ENCODE measurements at regions not wholly inside any gene's neighbourhood (a gene's known extent, or its start where the extent isn't known, plus 50 kb on each side); places are given as distances from the start of the nearest gene placed in this dataset.

DNA sequence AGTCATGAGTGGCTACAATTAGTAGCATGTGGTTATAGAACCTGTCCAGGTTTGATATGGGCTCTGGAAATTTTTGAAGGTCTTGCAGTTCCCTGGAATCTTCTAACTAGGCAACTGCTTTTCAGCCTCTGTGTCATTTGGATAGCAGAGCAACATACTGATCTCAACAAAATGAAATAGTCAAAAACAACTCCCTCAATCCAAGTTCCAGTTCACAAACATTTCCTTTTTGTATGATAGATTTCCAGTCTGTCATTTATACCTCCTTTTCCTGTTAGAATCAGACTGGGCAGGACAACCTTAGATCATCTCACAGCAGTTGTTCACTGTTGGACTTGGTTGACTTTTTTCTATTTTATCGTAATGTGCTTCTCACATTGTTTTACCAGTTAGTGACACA, 442.1 kb upstream of the PDE3A start:
- H3K4me1 ChIP-seq, result no peaks in the 10 kb centered on the region
- intact Hi-C loops (cut with DNase I), result no loop called here
- no peaks in the 10 kb centered on the region for H3K27me3 ChIP-seq
- TF ChIP-seq POLR2AphosphoS5 (IDR thresholded peaks at IDR 0.05), result no peak
- H3K36me3 ChIP-seq, result no peaks in the 10 kb centered on the region
- H3K9me3 ChIP-seq, result no peaks in the 10 kb centered on the region
- WGBS, 2 donors, result 92 to 93% methylated on average over 1 of the region's 1 CpG
- no peak for DNase-seq
- H3K27ac ChIP-seq, result no peak overlapping the region
- H3K4me3 ChIP-seq, result no peak overlapping the region

DNA sequence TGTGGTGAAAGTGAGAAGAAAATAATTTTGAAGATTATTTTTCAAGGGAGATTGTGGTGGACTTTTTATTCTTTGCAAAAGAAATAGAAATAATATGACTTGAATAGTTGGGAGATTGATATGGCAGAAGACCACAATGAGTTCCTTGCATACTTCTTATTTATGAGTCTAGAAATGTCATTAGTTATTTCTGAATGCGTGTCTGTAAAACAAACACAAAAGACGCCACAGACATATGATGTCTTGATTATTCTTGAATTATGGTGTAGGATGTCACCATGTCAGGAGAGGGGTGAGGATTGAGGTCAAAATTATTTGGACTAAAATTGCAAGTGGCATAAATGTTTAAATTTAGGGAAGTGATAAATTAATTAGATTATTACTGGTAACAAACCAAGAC, 440.7 kb upstream of the PDE3A start:
- intact Hi-C loops (cut with DNase I), result no loop called here
- Histone ChIP-seq H3K9me3 (no peaks in the 10 kb centered on the region), H3K4me3 (no peak overlapping the region), H3K27ac (no peak overlapping the region), H3K4me1 (no peaks in the 10 kb centered on the region), H3K36me3 (no peaks in the 10 kb centered on the region), H3K27me3 (no peaks in the 10 kb centered on the region)
- no peak for DNase-seq
- WGBS, 2 donors, result 93 to 96% methylated on average over 2 of the region's 2 CpGs
- TF ChIP-seq POLR2A (IDR thresholded peaks at IDR 0.05), result no peak
- TF ChIP-seq, protein P1, sequence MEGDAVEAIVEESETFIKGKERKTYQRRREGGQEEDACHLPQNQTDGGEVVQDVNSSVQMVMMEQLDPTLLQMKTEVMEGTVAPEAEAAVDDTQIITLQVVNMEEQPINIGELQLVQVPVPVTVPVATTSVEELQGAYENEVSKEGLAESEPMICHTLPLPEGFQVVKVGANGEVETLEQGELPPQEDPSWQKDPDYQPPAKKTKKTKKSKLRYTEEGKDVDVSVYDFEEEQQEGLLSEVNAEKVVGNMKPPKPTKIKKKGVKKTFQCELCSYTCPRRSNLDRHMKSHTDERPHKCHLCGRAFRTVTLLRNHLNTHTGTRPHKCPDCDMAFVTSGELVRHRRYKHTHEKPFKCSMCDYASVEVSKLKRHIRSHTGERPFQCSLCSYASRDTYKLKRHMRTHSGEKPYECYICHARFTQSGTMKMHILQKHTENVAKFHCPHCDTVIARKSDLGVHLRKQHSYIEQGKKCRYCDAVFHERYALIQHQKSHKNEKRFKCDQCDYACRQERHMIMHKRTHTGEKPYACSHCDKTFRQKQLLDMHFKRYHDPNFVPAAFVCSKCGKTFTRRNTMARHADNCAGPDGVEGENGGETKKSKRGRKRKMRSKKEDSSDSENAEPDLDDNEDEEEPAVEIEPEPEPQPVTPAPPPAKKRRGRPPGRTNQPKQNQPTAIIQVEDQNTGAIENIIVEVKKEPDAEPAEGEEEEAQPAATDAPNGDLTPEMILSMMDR (IDR thresholded peaks at IDR 0.05), result no peak
- no peak for TF ChIP-seq EP300 (IDR thresholded peaks at IDR 0.05)
- TF ChIP-seq POLR2AphosphoS5 (IDR thresholded peaks at IDR 0.05), result no peak

- H3K27ac ChIP-seq, result no peak overlapping the region
- TF ChIP-seq POLR2AphosphoS5 (IDR thresholded peaks at IDR 0.05) (no peak), EP300 (IDR thresholded peaks at IDR 0.05) (no peak), POLR2A (IDR thresholded peaks at IDR 0.05) (no peak)
- TF ChIP-seq, protein P1 (IDR thresholded peaks at IDR 0.05), result no peak
- H3K27me3 ChIP-seq, result no peaks in the 10 kb centered on the region
- no peaks in the 10 kb centered on the region for H3K36me3 ChIP-seq
- intact Hi-C loops (cut with DNase I), result no loop called here
- DNase-seq, result no peak
- H3K4me3 ChIP-seq, result no peak overlapping the region
- H3K9me3 ChIP-seq, result peaks cover 0 to 3% (median 0%) of the 10 kb centered on the region in 4 donors
- 92 to 93% methylated on average over 4 of the region's 4 CpGs for WGBS, 2 donors
- H3K4me1 ChIP-seq, result no peaks in the 10 kb centered on the region
Measured at GRCh38 chr12:19932413-19932812, 435.9 kb upstream of the PDE3A start.

GRCh38 chr12:19933924-19934323, 434.4 kb upstream of the PDE3A start:
- no peak for DNase-seq
- H3K4me3 ChIP-seq, result no peak overlapping the region
- H3K27ac ChIP-seq, result no peak overlapping the region
- peaks cover 0 to 3% (median 0%) of the 10 kb centered on the region in 4 donors for H3K9me3 ChIP-seq
- no peaks in the 10 kb centered on the region for H3K27me3 ChIP-seq
- H3K36me3 ChIP-seq, result no peaks in the 10 kb centered on the region
- no peak for TF ChIP-seq POLR2A (IDR thresholded peaks at IDR 0.05)
- TF ChIP-seq, protein P1 (IDR thresholded peaks at IDR 0.05), result no peak
- no peak for TF ChIP-seq EP300 (IDR thresholded peaks at IDR 0.05)
- TF ChIP-seq POLR2AphosphoS5 (IDR thresholded peaks at IDR 0.05), result no peak
- intact Hi-C loops (cut with DNase I), result no loop called here
- 92 to 93% methylated on average over 3 of the region's 3 CpGs for WGBS, 2 donors
- no peaks in the 10 kb centered on the region for H3K4me1 ChIP-seq

DNA sequence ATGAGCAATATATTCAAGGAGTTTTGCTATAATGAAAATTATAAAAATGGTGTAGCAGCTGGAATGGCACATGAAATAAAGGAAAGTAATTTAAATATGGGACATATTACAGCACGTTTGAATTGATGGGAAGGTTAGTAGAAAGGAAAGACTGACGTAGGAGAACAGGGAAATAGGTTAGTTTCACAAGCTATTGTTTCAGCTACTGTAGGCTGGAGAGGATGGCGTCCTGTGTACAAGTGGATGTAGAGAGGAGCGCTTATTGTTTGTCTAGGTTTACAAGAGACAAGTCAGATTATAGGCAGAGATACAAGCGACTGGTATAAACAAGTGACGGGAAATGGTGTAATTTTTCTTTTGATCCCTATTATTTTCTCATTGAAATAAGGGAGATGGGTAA, 431.2 kb upstream of the PDE3A start:
- intact Hi-C loops (cut with DNase I), result no loop called here
- no peak overlapping the region for H3K4me3 ChIP-seq
- H3K27me3 ChIP-seq, result no peaks in the 10 kb centered on the region
- no peaks in the 10 kb centered on the region for H3K4me1 ChIP-seq
- DNase-seq, result no peak
- H3K36me3 ChIP-seq, result no peaks in the 10 kb centered on the region
- H3K27ac ChIP-seq, result no peak overlapping the region
- TF ChIP-seq POLR2AphosphoS5 (IDR thresholded peaks at IDR 0.05) (no peak), EP300 (IDR thresholded peaks at IDR 0.05) (no peak), POLR2A (IDR thresholded peaks at IDR 0.05) (no peak)
- TF ChIP-seq, protein P1 (IDR thresholded peaks at IDR 0.05), result no peak
- 87 to 91% methylated on average over 6 of the region's 6 CpGs for WGBS, 2 donors
- H3K9me3 ChIP-seq, result peaks cover 0 to 3% (median 0%) of the 10 kb centered on the region in 4 donors

Data from sigmoid colon (tissue), 6 donors.